WERI-Rb-1 (cell line): ENCODE measurements at regions not wholly inside any gene's neighbourhood (a gene's known extent, or its start where the extent isn't known, plus 50 kb on each side); places are given as distances from the start of the nearest gene placed in this dataset.

Source experiments
- DNase-seq: peaks from one replicate; pipeline ENCODE4 v3.0.0-alpha.2; 2020
- H3K27ac ChIP-seq: fragments of 250-450 bp; sonication (Bioruptor Pico); 2 replicates; pipeline ENCODE4 v1.5.1; 2020; ENCODE audit warnings: mild to moderate bottlenecking, moderate library complexity
- H3K27me3 ChIP-seq: fragments of 250-450 bp; sonication (Bioruptor Pico); 2 replicates; pipeline ENCODE4 v1.5.1; 2021; ENCODE audit warnings: mild to moderate bottlenecking, low read depth, moderate library complexity; ENCODE audit not compliant: insufficient read depth, severe bottlenecking
- H3K36me3 ChIP-seq: fragments of 250-450 bp; sonication (Bioruptor Pico); 2 replicates; pipeline ENCODE4 v1.5.1; 2020; ENCODE audit warnings: mild to moderate bottlenecking, moderate library complexity
- H3K4me3 ChIP-seq: 2 replicates; pipeline ENCODE4 v1.5.1; 2011; ENCODE audit warnings: low read depth, mild to moderate bottlenecking, control low read depth, low read length
- H3K9me3 ChIP-seq: fragments of 250-450 bp; sonication (Bioruptor Pico); 2 replicates; pipeline ENCODE4 v1.5.1; 2021; ENCODE audit warnings: mild to moderate bottlenecking, moderate library complexity; ENCODE audit not compliant: severe bottlenecking
- CTCF ChIP-seq: IDR thresholded peaks from 2 replicates; pipeline ENCODE4 v1.5.1; 2011; ENCODE audit warnings: low read depth, mild to moderate bottlenecking, control low read depth, inconsistent platforms, low read length

GRCh38 chr4:81808011-81808672 lies 336.4 kb upstream of the RASGEF1B start:
- H3K36me3 ChIP-seq = no peaks in the 10 kb centered on the region
- no peak for DNase-seq
- no peak for TF ChIP-seq CTCF
- H3K27me3 ChIP-seq = no peaks in the 10 kb centered on the region
- H3K9me3 ChIP-seq = no peaks in the 10 kb centered on the region
- no peak overlapping the region for H3K27ac ChIP-seq
- H3K4me3 ChIP-seq = no peak overlapping the region

- Histone ChIP-seq H3K27me3 (no peaks in the 10 kb centered on the region), H3K36me3 (no peaks in the 10 kb centered on the region), H3K27ac (no peak overlapping the region), H3K9me3 (peaks cover 2% of the 10 kb centered on the region), H3K4me3 (no peak overlapping the region)
- DNase-seq = no peak
- TF ChIP-seq CTCF = no peak
These were observed 335.7 kb upstream of the RASGEF1B start for GRCh38 chr4:81807386-81807785.

GRCh38 chr4:81806485-81806884 lies 334.8 kb upstream of the RASGEF1B start:
- H3K27ac ChIP-seq = no peak overlapping the region
- TF ChIP-seq CTCF = no peak

GRCh38 chr4:81804849-81805248 lies 333.1 kb upstream of the RASGEF1B start:
- H3K27ac ChIP-seq = peak overlapping the region; percentile 33
- no peaks in the 10 kb centered on the region for H3K36me3 ChIP-seq
- no peak overlapping the region for H3K4me3 ChIP-seq
- no peak for TF ChIP-seq CTCF
- no peaks in the 10 kb centered on the region for H3K27me3 ChIP-seq
- DNase-seq = peak; percentile 38
- H3K9me3 ChIP-seq = peaks cover 17% of the 10 kb centered on the region

More at GRCh38 chr4:81806485-81806884, 334.8 kb upstream of the RASGEF1B start:
- no peaks in the 10 kb centered on the region for H3K36me3 ChIP-seq
- no peak overlapping the region for H3K4me3 ChIP-seq
- H3K27me3 ChIP-seq = no peaks in the 10 kb centered on the region
- no peak for DNase-seq
- H3K9me3 ChIP-seq = peaks cover 3% of the 10 kb centered on the region

- Histone ChIP-seq H3K27me3 (no peaks in the 10 kb centered on the region), H3K4me3 (no peak overlapping the region), H3K9me3 (peaks cover 26% of the 10 kb centered on the region), H3K36me3 (no peaks in the 10 kb centered on the region), H3K27ac (no peak overlapping the region)
- no peak for DNase-seq
- TF ChIP-seq CTCF = no peak
These were observed 330.7 kb upstream of the RASGEF1B start for GRCh38 chr4:81802285-81802846.

- peaks cover 26% of the 10 kb centered on the region for H3K9me3 ChIP-seq
- no peak overlapping the region for H3K4me3 ChIP-seq
- no peaks in the 10 kb centered on the region for H3K36me3 ChIP-seq
- no peak for TF ChIP-seq CTCF
- H3K27ac ChIP-seq = no peak overlapping the region
- DNase-seq = no peak
- no peaks in the 10 kb centered on the region for H3K27me3 ChIP-seq
These were observed 327.7 kb upstream of the RASGEF1B start for GRCh38 chr4:81799371-81799770.
